HUES48 (cell line): ENCODE measurements at regions not wholly inside any gene's neighbourhood (a gene's known extent, or its start where the extent isn't known, plus 50 kb on each side); places are given as distances from the start of the nearest gene placed in this dataset.

Source experiments
- H3K27ac ChIP-seq: one replicate; pipeline ENCODE4 v1.7.0; 2013; ENCODE audit warnings: low read depth, low read length, inconsistent platforms
- H3K27me3 ChIP-seq: 2 replicates; pipeline ENCODE4 v1.6.1; 2013; ENCODE audit warnings: mild to moderate bottlenecking, low read length; ENCODE audit not compliant: control insufficient read depth, insufficient read depth
- H3K36me3 ChIP-seq: 2 replicates; pipeline ENCODE4 v1.6.1; 2013; ENCODE audit warnings: low read length; ENCODE audit not compliant: control insufficient read depth, insufficient read depth
- H3K4me1 ChIP-seq: 2 replicates; pipeline ENCODE4 v1.6.1; 2013; ENCODE audit warnings: mild to moderate bottlenecking, low read length; ENCODE audit not compliant: control insufficient read depth, insufficient read depth
- H3K4me3 ChIP-seq: 2 replicates; pipeline ENCODE4 v1.5.1; 2013; ENCODE audit warnings: mild to moderate bottlenecking, low read depth, low read length
- H3K9ac ChIP-seq: 2 replicates; pipeline ENCODE4 v1.6.1; 2013; ENCODE audit warnings: mild to moderate bottlenecking, low read depth, low read length, moderate library complexity
- H3K9me3 ChIP-seq: 2 replicates; pipeline ENCODE4 v1.6.1; 2013; ENCODE audit warnings: low read length; ENCODE audit not compliant: control insufficient read depth, insufficient read depth

- H3K4me3 ChIP-seq: no peak overlapping the region
- no peaks in the 10 kb centered on the region for H3K27me3 ChIP-seq
- H3K9me3 ChIP-seq: peaks cover 7% of the 10 kb centered on the region; the same call in 1 of the 2 replicates
- H3K4me1 ChIP-seq: no peaks in the 10 kb centered on the region
- H3K27ac ChIP-seq: no peak overlapping the region
- H3K36me3 ChIP-seq: 0 out of 2 replicates have a peak, but pooled peaks cover under 1% of the 10 kb centered on the region
- H3K9ac ChIP-seq: no peak overlapping the region
Measured at GRCh38 chr1:201774983-201775344, 54.0 kb upstream of the IPO9 start.

- no peak overlapping the region for H3K9ac ChIP-seq
- H3K27me3 ChIP-seq: no peaks in the 10 kb centered on the region
- peaks cover 5% of the 10 kb centered on the region for H3K36me3 ChIP-seq
- no peaks in the 10 kb centered on the region for H3K4me1 ChIP-seq
- H3K9me3 ChIP-seq: peaks cover 7% of the 10 kb centered on the region; the same call in 1 of the 2 replicates
- no peak overlapping the region for H3K4me3 ChIP-seq
- no peak overlapping the region for H3K27ac ChIP-seq
Measured at GRCh38 chr1:201775380-201775779, 53.6 kb upstream of the IPO9 start.

- Histone ChIP-seq H3K9ac (no peak overlapping the region), H3K27ac (no peak overlapping the region), H3K36me3 (peaks cover 36% of the 10 kb centered on the region), H3K27me3 (no peaks in the 10 kb centered on the region), H3K4me3 (no peak overlapping the region), H3K9me3 (no peaks in the 10 kb centered on the region), H3K4me1 (no peaks in the 10 kb centered on the region)
Measured at GRCh38 chr1:201778279-201779065, 50.5 kb upstream of the IPO9 start.
